Tibial artery (tissue), 4 donors: ENCODE measurements at regions not wholly inside any gene's neighbourhood (a gene's known extent, or its start where the extent isn't known, plus 50 kb on each side); places are given as distances from the start of the nearest gene placed in this dataset.

ENCODE experiments used
- DNase-seq, 2 donors: peaks; one replicate each; pipeline ENCODE4 v3.0.0-alpha.2; 2019
- H3K27ac ChIP-seq, 2 donors: fragments of 200-600 bp; sonication (generic) in 1 of 2; 1 replicate in 1 of 2; 2 replicates in 1 of 2; pipeline ENCODE4 v1.5.1; 2018 to 2019; ENCODE audit warnings: mild to moderate bottlenecking in 1 of 2
- H3K27me3 ChIP-seq, 2 donors: fragments of 200-600 bp; sonication (generic) in 1 of 2; one replicate each; pipeline versions ENCODE4 v1.5.1 to v1.6.0; 2016 to 2019
- H3K36me3 ChIP-seq, 3 donors: fragments of 200-600 bp; sonication (generic) in 2 of 3; one replicate each; pipeline ENCODE4 v1.5.1; 2016 to 2019; ENCODE audit warnings: mild to moderate bottlenecking in 2 of 3
- H3K4me1 ChIP-seq, 4 donors: fragments of 200-600 bp; sonication (generic) in 2 of 4; 1 replicate in 3 of 4; 2 replicates in 1 of 4; pipeline ENCODE4 v1.5.1; 2016 to 2019
- H3K4me3 ChIP-seq, 2 donors: fragments of 200-600 bp; sonication (generic) in 1 of 2; 1 replicate in 1 of 2; 2 replicates in 1 of 2; pipeline ENCODE4 v1.5.1; 2018 to 2019; ENCODE audit warnings: mild to moderate bottlenecking in 2 of 2
- H3K9me3 ChIP-seq, 3 donors: fragments of 200-600 bp; sonication (generic) in 1 of 3; one replicate each; pipeline ENCODE4 v1.5.1; 2016 to 2019
- CTCF ChIP-seq, 2 experiments: fragments of 200-600 bp in 1 of 2; fragments of 450-650 bp in 1 of 2; IDR thresholded peaks; one replicate each; pipeline ENCODE4 v1.5.1; 2017 to 2019; ENCODE audit warnings: antibody characterized with exemption in 2 of 2, mild to moderate bottlenecking in 1 of 2, moderate library complexity in 1 of 2
- intact Hi-C: fragments of 100-400 bp; cut with DNase I; formaldehyde crosslinking; loops from one replicate; pipeline ENCODE4 v1.15.0; 2023; ENCODE audit warnings: low total_unique reads

- Histone ChIP-seq H3K4me1 (peaks cover 0 to 13% (median 7%) of the 10 kb centered on the region in 4 donors), H3K27me3 (no peaks in the 10 kb centered on the region), H3K4me3 (no peak overlapping the region), H3K27ac (no peak overlapping the region), H3K9me3 (no peaks in the 10 kb centered on the region), H3K36me3 (no peaks in the 10 kb centered on the region)
- DNase-seq: no peak
- no peak for TF ChIP-seq CTCF (IDR thresholded peaks at IDR 0.05)
- intact Hi-C loops: no loop called here
These were observed 287.3 kb downstream of the XXYLT1 start for GRCh38 chr3:194983620-194984019.

GRCh38 chr3:194984066-194984465, 286.9 kb downstream of the XXYLT1 start:
- DNase-seq: no peak
- Histone ChIP-seq H3K36me3 (no peaks in the 10 kb centered on the region), H3K9me3 (no peaks in the 10 kb centered on the region), H3K4me3 (no peak overlapping the region), H3K27ac (no peak overlapping the region), H3K4me1 (peaks cover 0 to 13% (median 7%) of the 10 kb centered on the region in 4 donors), H3K27me3 (peaks cover 0 to under 1% of the 10 kb centered on the region in 2 donors)
- TF ChIP-seq CTCF (IDR thresholded peaks at IDR 0.05): no peak
- intact Hi-C loops: no loop called here

GRCh38 chr3:194984622-194985021, 286.3 kb downstream of the XXYLT1 start:
- Histone ChIP-seq H3K9me3 (no peaks in the 10 kb centered on the region), H3K27ac (no peak overlapping the region), H3K4me1 (peaks cover 0 to 13% (median 7%) of the 10 kb centered on the region in 4 donors), H3K4me3 (peak overlapping the region; percentile 19 to 28), H3K27me3 (peaks cover 0 to 4% of the 10 kb centered on the region in 2 donors), H3K36me3 (no peaks in the 10 kb centered on the region)
- DNase-seq: no peak
- intact Hi-C loops: no loop called here
- no peak for TF ChIP-seq CTCF (IDR thresholded peaks at IDR 0.05)

- peak in 1 of 2 experiments; percentile 3 for TF ChIP-seq CTCF (IDR thresholded peaks at IDR 0.05)
- peak; percentile 62 to 82 for DNase-seq
- intact Hi-C loops: no loop called here
- Histone ChIP-seq H3K27ac (no peak overlapping the region), H3K36me3 (no peaks in the 10 kb centered on the region), H3K4me1 (peaks cover 0 to 13% (median 7%) of the 10 kb centered on the region in 4 donors), H3K4me3 (peak overlapping the region; percentile 19 to 28), H3K9me3 (no peaks in the 10 kb centered on the region), H3K27me3 (peaks cover 0 to 4% of the 10 kb centered on the region in 2 donors)
These were observed 285.9 kb downstream of the XXYLT1 start for GRCh38 chr3:194985031-194985578.

GRCh38 chr3:194986208-194987043, 284.5 kb downstream of the XXYLT1 start:
- no peak overlapping the region for H3K27ac ChIP-seq
- TF ChIP-seq CTCF (IDR thresholded peaks at IDR 0.05): no peak
- H3K27me3 ChIP-seq: peaks cover 0 to 4% of the 10 kb centered on the region in 2 donors
- intact Hi-C loops: no loop called here
- DNase-seq: no peak
- no peaks in the 10 kb centered on the region for H3K9me3 ChIP-seq
- peaks cover 0 to 13% (median 7%) of the 10 kb centered on the region in 4 donors for H3K4me1 ChIP-seq
- no peak overlapping the region for H3K4me3 ChIP-seq
- H3K36me3 ChIP-seq: no peaks in the 10 kb centered on the region
